H1 (cell line): ENCODE measurements at regions not wholly inside any gene's neighbourhood (a gene's known extent, or its start where the extent isn't known, plus 50 kb on each side); places are given as distances from the start of the nearest gene placed in this dataset.

Source experiments
- CTCF ChIA-PET: fragments of 300-600 bp; sonication (Branson Sonifier 250); formaldehyde crosslinking; loops from one replicate; lab custom pipeline; 2021; ENCODE audit not compliant: partially characterized antibody; lab: Charles Lee
- POLR2A ChIA-PET: fragments of 300-600 bp; sonication (Branson Sonifier 250); formaldehyde crosslinking; loops from one replicate; lab custom pipeline; 2021; ENCODE audit warnings: inconsistent platforms; ENCODE audit not compliant: partially characterized antibody; lab: Charles Lee
- DNase-seq, 2 experiments: peaks; one replicate each; pipeline versions ENCODE4 v3.0.0 to v3.0.0-alpha.2; 2010 to 2022; ENCODE audit warnings: low spot score in 2 of 2, low read depth in 1 of 2, mixed read lengths in 1 of 2
- FAIRE-seq: peaks from 2 replicates; lab custom pipeline; 2011; peaks lifted over from hg19 to GRCh38; lab: Jason Lieb, UNC
- H2AFZ ChIP-seq: 2 replicates; pipeline ENCODE4 v1.8.1; 2012; ENCODE audit warnings: low read length, inconsistent platforms
- H2AK5ac ChIP-seq: 2 replicates; pipeline ENCODE4 v1.6.1; 2013; ENCODE audit warnings: low read depth, low read length
- H2BK120ac ChIP-seq: replicated peaks from 2 replicates; pipeline ENCODE3; 2013; ENCODE audit warnings: low read depth, low read length, inconsistent platforms
- H2BK12ac ChIP-seq: 2 replicates; pipeline ENCODE4 v1.6.1; 2013; ENCODE audit warnings: low read depth, low read length
- H2BK15ac ChIP-seq: 2 replicates; pipeline ENCODE4 v1.6.1; 2013; ENCODE audit warnings: low read length
- H2BK20ac ChIP-seq: 2 replicates; pipeline ENCODE4 v1.6.1; 2013; ENCODE audit warnings: low read length
- H2BK5ac ChIP-seq: 2 replicates; pipeline ENCODE4 v1.6.1; 2013; ENCODE audit warnings: low read depth, low read length
- H3K14ac ChIP-seq: 2 replicates; pipeline ENCODE4 v1.6.1; 2013; ENCODE audit warnings: inconsistent platforms; ENCODE audit not compliant: insufficient read length
- H3K18ac ChIP-seq: 2 replicates; pipeline ENCODE4 v1.6.1; 2013; ENCODE audit warnings: low read length; ENCODE audit errors: extremely low read depth
- H3K23ac ChIP-seq: 2 replicates; pipeline ENCODE4 v1.6.1; 2013; ENCODE audit warnings: inconsistent platforms; ENCODE audit not compliant: insufficient read length
- H3K23me2 ChIP-seq: 2 replicates; pipeline ENCODE4 v1.6.1; 2013; ENCODE audit warnings: low read depth, low read length
- H3K27ac ChIP-seq: 2 replicates; pipeline ENCODE4 v1.6.1; 2011; ENCODE audit warnings: low read depth, low read length, inconsistent platforms
- H3K27me3 ChIP-seq, 4 experiments: replicated peaks in 1 of 4; 1 replicate in 1 of 4; 2 replicates in 3 of 4; pipeline versions ENCODE4 v1.6.1 to v1.8.1; 2011 to 2013; ENCODE audit warnings: low read length in 3 of 4, mild to moderate bottlenecking in 3 of 4, inconsistent platforms in 2 of 4, mixed read lengths in 2 of 4, moderate library complexity in 1 of 4; ENCODE audit not compliant: control insufficient read depth in 3 of 4, insufficient read depth in 3 of 4; ENCODE audit errors: extremely low read depth in 1 of 4
- H3K36me3 ChIP-seq, 4 experiments: 2 replicates each; pipeline versions ENCODE4 v1.6.1 to v1.8.1; 2011 to 2013; ENCODE audit warnings: mild to moderate bottlenecking in 4 of 4, low read length in 3 of 4, moderate library complexity in 2 of 4, control low read depth in 1 of 4, inconsistent platforms in 1 of 4; ENCODE audit not compliant: insufficient read depth in 4 of 4, control insufficient read depth in 2 of 4
- H3K4ac ChIP-seq: replicated peaks from 2 replicates; pipeline ENCODE3; 2013; ENCODE audit warnings: low read length, low read depth, mixed read lengths, inconsistent platforms; ENCODE audit not compliant: insufficient read length
- H3K4me1 ChIP-seq, 4 experiments: replicated peaks in 1 of 4; 1 replicate in 1 of 4; 2 replicates in 3 of 4; pipeline versions ENCODE4 v1.6.1 to v1.8.1; 2011 to 2013; ENCODE audit warnings: low read length in 3 of 4, inconsistent platforms in 2 of 4, mixed read lengths in 1 of 4; ENCODE audit not compliant: insufficient read depth in 4 of 4, control insufficient read depth in 3 of 4
- H3K4me2 ChIP-seq, 2 experiments: 2 replicates each; pipeline versions ENCODE4 v1.6.1 to v1.8.1; 2011 to 2013; ENCODE audit warnings: low read depth in 2 of 2, low read length in 2 of 2, control low read depth in 1 of 2, inconsistent platforms in 1 of 2, mild to moderate bottlenecking in 1 of 2; ENCODE audit not compliant: insufficient read depth in 1 of 2
- H3K4me3 ChIP-seq, 4 experiments: fragments of 200-600, 300-600 bp in 1 of 4; sonication (generic), shearing (Covaris generic), sonication (Bioruptor Twin) in 1 of 4; 2 replicates each; pipeline versions ENCODE4 v1.5.1 to v1.8.1; 2011 to 2016; ENCODE audit warnings: low read length in 4 of 4, low read depth in 3 of 4, control low read depth in 2 of 4, inconsistent platforms in 2 of 4, mild to moderate bottlenecking in 2 of 4, mixed read lengths in 1 of 4, moderate library complexity in 1 of 4; ENCODE audit not compliant: insufficient read depth in 2 of 4; ENCODE audit errors: extremely low read depth in 1 of 4
- H3K56ac ChIP-seq: replicated peaks from 2 replicates; pipeline ENCODE3; 2013; ENCODE audit warnings: low read depth, mild to moderate bottlenecking, mixed read lengths, low read length, inconsistent platforms; ENCODE audit not compliant: insufficient read length
- H3K79me1 ChIP-seq: 2 replicates; pipeline ENCODE4 v1.6.1; 2013; ENCODE audit warnings: low read depth, low read length, control low read depth
- H3K79me2 ChIP-seq, 2 experiments: 2 replicates each; pipeline versions ENCODE4 v1.6.1 to v1.8.1; 2012 to 2013; ENCODE audit warnings: low read length in 2 of 2, mild to moderate bottlenecking in 2 of 2, inconsistent platforms in 1 of 2; ENCODE audit not compliant: insufficient read depth in 2 of 2, control insufficient read depth in 1 of 2
- H3K9ac ChIP-seq, 4 experiments: replicated peaks in 1 of 4; 1 replicate in 1 of 4; 2 replicates in 3 of 4; pipeline versions ENCODE4 v1.6.1 to v1.8.1; 2011 to 2013; ENCODE audit warnings: low read depth in 3 of 4, low read length in 3 of 4, control low read depth in 2 of 4, mild to moderate bottlenecking in 2 of 4, moderate library complexity in 2 of 4, inconsistent platforms in 1 of 4; ENCODE audit errors: extremely low read depth in 1 of 4
- H3K9me3 ChIP-seq, 2 experiments: 2 replicates each; pipeline versions ENCODE4 v1.6.1 to v1.8.1; 2012 to 2013; ENCODE audit warnings: mild to moderate bottlenecking in 2 of 2, moderate library complexity in 2 of 2, control low read depth in 1 of 2, inconsistent platforms in 1 of 2, low read depth in 1 of 2, low read length in 1 of 2, mixed read lengths in 1 of 2; ENCODE audit not compliant: insufficient read depth in 2 of 2
- H4K20me1 ChIP-seq, 2 experiments: replicated peaks in 1 of 2; 2 replicates each; pipeline versions ENCODE3 to v1.8.1; 2011 to 2013; ENCODE audit warnings: inconsistent platforms in 2 of 2, low read length in 2 of 2, mild to moderate bottlenecking in 1 of 2; ENCODE audit not compliant: insufficient read depth in 2 of 2, control insufficient read depth in 1 of 2
- H4K5ac ChIP-seq: 2 replicates; pipeline ENCODE4 v1.6.1; 2013; ENCODE audit warnings: low read length, low read depth, mixed read lengths, inconsistent platforms; ENCODE audit not compliant: insufficient read length
- H4K8ac ChIP-seq: 2 replicates; pipeline ENCODE4 v1.8.0; 2013; ENCODE audit warnings: mild to moderate bottlenecking, moderate library complexity, low read length, inconsistent platforms; ENCODE audit not compliant: insufficient read depth; ENCODE audit errors: extremely low read depth
- H4K91ac ChIP-seq: replicated peaks from 2 replicates; pipeline ENCODE3; 2013; ENCODE audit warnings: low read length, mixed read lengths, inconsistent platforms; ENCODE audit not compliant: insufficient read length
- ASH2L ChIP-seq: fragments of 200-600, 300-600 bp; sonication (generic); IDR thresholded peaks from one replicate; pipeline ENCODE4 v1.7.1; 2017; ENCODE audit warnings: low read length
- BACH1 ChIP-seq: IDR thresholded peaks from 2 replicates; pipeline ENCODE4 v1.6.1; 2012; ENCODE audit warnings: low read length, improper control_type of control experiment
- CEBPB ChIP-seq: IDR thresholded peaks from 2 replicates; pipeline ENCODE4 v1.6.1; 2012; ENCODE audit warnings: low read depth, low read length
- EP300 ChIP-seq, 2 experiments: IDR thresholded peaks; 1 replicate in 1 of 2; 2 replicates in 1 of 2; pipeline ENCODE4 v1.6.1; 2011 to 2012; ENCODE audit warnings: low read depth in 2 of 2, low read length in 2 of 2, mild to moderate bottlenecking in 2 of 2, borderline replicate concordance in 1 of 2, inconsistent platforms in 1 of 2, moderate library complexity in 1 of 2
- HDAC2 ChIP-seq, 2 experiments: fragments of 300-600 bp in 1 of 2; sonication (generic) in 1 of 2; IDR thresholded peaks; 2 replicates each; pipeline ENCODE4 v1.6.1; 2011 to 2012; ENCODE audit warnings: low read depth in 2 of 2, low read length in 2 of 2, mild to moderate bottlenecking in 2 of 2, moderate library complexity in 2 of 2, borderline replicate concordance in 1 of 2, inconsistent platforms in 1 of 2
- JUND ChIP-seq: IDR thresholded peaks from 2 replicates; pipeline ENCODE4 v1.6.1; 2011; ENCODE audit warnings: mild to moderate bottlenecking, improper control_type of control experiment, low read length
- KDM4A ChIP-seq: IDR thresholded peaks from one replicate; pipeline ENCODE4 v1.7.1; 2012; ENCODE audit warnings: low read depth, mild to moderate bottlenecking, moderate library complexity, low read length, inconsistent platforms; ENCODE audit not compliant: severe bottlenecking
- NRF1 ChIP-seq: IDR thresholded peaks from 2 replicates; pipeline ENCODE4 v1.6.1; 2011; ENCODE audit warnings: mild to moderate bottlenecking, low read depth, low read length, improper control_type of control experiment
- POLR2A ChIP-seq, 2 experiments: IDR thresholded peaks; 1 replicate in 1 of 2; 2 replicates in 1 of 2; pipeline ENCODE4 v1.6.1; 2011; ENCODE audit warnings: low read depth in 2 of 2, low read length in 2 of 2, mild to moderate bottlenecking in 2 of 2; ENCODE audit errors: control extremely low read depth in 1 of 2
- RAD21 ChIP-seq, 2 experiments: IDR thresholded peaks in 1 of 2; conservative IDR thresholded peaks in 1 of 2; 2 replicates each; pipeline ENCODE4 v1.6.1; 2011; ENCODE audit warnings: low read depth in 2 of 2, low read length in 2 of 2, improper control_type of control experiment in 1 of 2, inconsistent platforms in 1 of 2, mild to moderate bottlenecking in 1 of 2, moderate library complexity in 1 of 2
- SRF ChIP-seq: IDR thresholded peaks from 2 replicates; pipeline ENCODE4 v1.6.1; 2011; ENCODE audit warnings: mild to moderate bottlenecking, low read depth, low read length, moderate library complexity
- WGBS, 2 experiments: shearing (Covaris generic) in 1 of 2; methylation state at CpG; one replicate each; pipeline versions ENCODE4 v1.1.6 to v1.1.7; 2013 to 2015; ENCODE audit warnings: low lambda C conversion rate in 2 of 2, mixed read lengths in 2 of 2, inconsistent platforms in 1 of 2, low coverage in 1 of 2, missing lambda C conversion rate in 1 of 2; ENCODE audit not compliant: insufficient replicate concordance in 2 of 2, insufficient coverage in 1 of 2, insufficient read length in 1 of 2; ENCODE audit errors: extremely low coverage in 1 of 2, missing lambda C conversion rate in 1 of 2; 5-methylcytosine and 5-hydroxymethylcytosine counted together

GRCh38 chr6:22025468-22026163 is 271.2 kb downstream of the PRL start:
- Histone ChIP-seq H3K4me2 (peak overlapping the region; percentile 25 to 54), H3K27me3 (no peaks in the 10 kb centered on the region), H4K8ac (peak overlapping the region; percentile 22; the same call in 1 of the 2 replicates)
- TF ChIP-seq RAD21 (IDR thresholded peaks at IDR 0.05 in 1 of 2, conservative IDR thresholded peaks at IDR 0.05 in 1 of 2; ENCODE audit: low read depth in 2 of 2, low read length in 2 of 2) (0 out of 4 replicates have a peak, but pooled peaks of 1 of the 2 experiments have one; percentile 9), ASH2L (peak; percentile 31), SRF (no peak), BACH1 (peak; percentile 62), HDAC2 (IDR thresholded peaks at IDR 0.05; ENCODE audit: borderline replicate concordance in 1 of 2, low read depth in 2 of 2, low read length in 2 of 2) (peak in 1 of 2 experiments; percentile 66; a peak in 2 of 4 replicates), KDM4A (no peak), POLR2A (IDR thresholded peaks at IDR 0.05; ENCODE audit: control extremely low read depth in 1 of 2, low read depth in 2 of 2, low read length in 2 of 2) (peak in 1 of 2 experiments; percentile 31; a peak in 1 of 3 replicates), EP300 (IDR thresholded peaks at IDR 0.05; ENCODE audit: borderline replicate concordance in 1 of 2, low read depth in 2 of 2, low read length in 2 of 2) (peak in 1 of 2 experiments; percentile 72; a peak in 2 of 3 replicates), CEBPB (no peak), NRF1 (no peak), JUND (peak; percentile 23; the same call in 1 of the 2 replicates)

More at GRCh38 chr6:22025468-22026163, 271.2 kb downstream of the PRL start:
- Histone ChIP-seq H2AFZ (no peak overlapping the region), H3K23me2 (no peaks in the 10 kb centered on the region), H4K91ac (no peak overlapping the region), H3K79me2 (peaks cover 0 to 3% of the 10 kb centered on the region in 2 experiments; a peak in 2 of 4 replicates), H3K14ac (no peak overlapping the region), H3K4me1 (peaks cover 6 to 18% (median 9%) of the 10 kb centered on the region in 4 experiments; a peak in 6 of 7 replicates), H2BK12ac (no peak overlapping the region; the same call in 1 of the 2 replicates), H3K36me3 (peaks cover 0 to 26% (median 10%) of the 10 kb centered on the region in 4 experiments; a peak in 6 of 8 replicates), H3K9me3 (no peaks in the 10 kb centered on the region), H2BK5ac (peak overlapping the region; percentile 67), H2AK5ac (no peak overlapping the region), H2BK120ac (no peak overlapping the region), H4K20me1 (no peaks in the 10 kb centered on the region), H2BK15ac (no peak overlapping the region), H3K56ac (no peak overlapping the region), H3K27ac (peak overlapping the region; percentile 75), H2BK20ac (no peak overlapping the region), H3K23ac (no peak overlapping the region), H3K4ac (no peak overlapping the region), H3K9ac (no peak overlapping the region), H3K18ac (peak overlapping the region; percentile 25; the same call in 1 of the 2 replicates), H3K79me1 (peaks cover 2% of the 10 kb centered on the region; the same call in 1 of the 2 replicates), H4K5ac (peak overlapping the region; percentile 27), H3K4me3 (peak overlapping the region in 1 of 4 experiments; percentile 25; a peak in 2 of 8 replicates)
- WGBS, 2 experiments, result 27% methylated on average over 9 of the region's 9 CpGs; no CpG with 5 or more reads in 1 of the 2 experiments
- FAIRE-seq (no peak), DNase-seq (peak; percentile 59 to 78)
- ChIA-PET POLR2A (interaction anchor here (0.6 to 2.2 kb wide), 6 partner anchors 10 to 432 kb away, joined by 3 to 11 read pairs (median 3); partner anchors contain the start of gene SOX4), CTCF (interaction anchor here (0.5 to 1.1 kb wide), 4 partner anchors 10 to 299 kb away, joined by 3 read pairs; no protein-coding TSS in a partner anchor)
